NCI-H748 (cell line): ENCODE measurements at regions not wholly inside any gene's neighbourhood (a gene's known extent, or its start where the extent isn't known, plus 50 kb on each side); places are given as distances from the start of the nearest gene placed in this dataset.
"Not testable (repeated sequence)": the region's sequence is repeated elsewhere in the genome, so short reads cannot be mapped to it uniquely, and the experiment has no call there.

Experiments
- DNase-seq: peaks from one replicate; lab custom pipeline; 2025; ENCODE audit not compliant: unreplicated experiment; lab: John Stamatoyannopoulos, UW

GRCh38 chr10:20616918-20617810 lies 279.9 kb downstream of the NEBL start:
- no peak for DNase-seq

- DNase-seq, result no peak
Observed at GRCh38 chr10:20616056-20616671, 280.9 kb downstream of the NEBL start.

GRCh38 chr10:20615395-20615794 lies 281.7 kb downstream of the NEBL start:
- no peak for DNase-seq

- no peak for DNase-seq
Observed at GRCh38 chr10:20614911-20615310, 282.2 kb downstream of the NEBL start.

GRCh38 chr10:20608503-20608902 lies 288.6 kb downstream of the NEBL start:
- DNase-seq, result peak; percentile 64

GRCh38 chr10:20606985-20607384 lies 290.1 kb downstream of the NEBL start:
- no peak for DNase-seq

GRCh38 chr10:20601941-20602461 lies 295.1 kb downstream of the NEBL start:
- DNase-seq, result peak; percentile 81

- no peak for DNase-seq
Observed at GRCh38 chr10:20598590-20598989, 298.5 kb downstream of the NEBL start.

- no peak for DNase-seq
Observed at GRCh38 chr10:20596911-20597310, 300.2 kb downstream of the NEBL start.

- no peak for DNase-seq
Observed at GRCh38 chr10:20596065-20596755, 300.9 kb downstream of the NEBL start.

- DNase-seq, result no peak
Observed at GRCh38 chr10:20593649-20594048, 303.5 kb downstream of the NEBL start.

GRCh38 chr10:20582041-20582440 lies 315.1 kb downstream of the NEBL start:
- no peak for DNase-seq

GRCh38 chr10:20573924-20574323 lies 323.2 kb downstream of the NEBL start:
- no peak for DNase-seq

GRCh38 chr10:20555990-20556389 lies 341.1 kb downstream of the NEBL start:
- DNase-seq, result not testable (repeated sequence)

- DNase-seq, result no peak
Observed at GRCh38 chr10:20552382-20552781, 344.7 kb downstream of the NEBL start.

- no peak for DNase-seq
Observed at GRCh38 chr10:20551761-20552160, 345.4 kb downstream of the NEBL start.

- peak; percentile 13 for DNase-seq
Observed at GRCh38 chr10:20535897-20536881, 360.9 kb downstream of the NEBL start.

GRCh38 chr10:20531241-20531883 lies 365.7 kb downstream of the NEBL start:
- DNase-seq, result peak; percentile 83

GRCh38 chr10:20521186-20521585 lies 375.9 kb downstream of the NEBL start:
- no peak for DNase-seq

GRCh38 chr10:20515654-20516053 lies 381.5 kb downstream of the NEBL start:
- no peak for DNase-seq
